GM21717 (cell line): ENCODE measurements at regions not wholly inside any gene's neighbourhood (a gene's known extent, or its start where the extent isn't known, plus 50 kb on each side); places are given as distances from the start of the nearest gene placed in this dataset.
"Not testable (repeated sequence)": the region's sequence is repeated elsewhere in the genome, so short reads cannot be mapped to it uniquely, and the experiment has no call there.

Source experiments
- ATAC-seq: cut with Tn5 transposase; IDR thresholded peaks from one replicate; pipeline ENCODE4 v1.9.1; 2021; ENCODE audit warnings: mild to moderate bottlenecking, moderate library complexity; ENCODE audit not compliant: unreplicated experiment

GRCh38 chr10:109022417-109023049 lies 900.8 kb downstream of the XPNPEP1 start:
- no peak for ATAC-seq

- ATAC-seq = no peak
Measured at GRCh38 chr10:109019001-109019424, 904.3 kb downstream of the XPNPEP1 start.

GRCh38 chr10:109007514-109007913 lies 915.8 kb downstream of the XPNPEP1 start:
- ATAC-seq = no peak

GRCh38 chr10:108990441-108990840 lies 932.9 kb downstream of the XPNPEP1 start:
- no peak for ATAC-seq

- ATAC-seq = no peak
Measured at GRCh38 chr10:108989976-108990375, 933.3 kb downstream of the XPNPEP1 start.

GRCh38 chr10:108982159-108982558 lies 941.2 kb downstream of the XPNPEP1 start:
- ATAC-seq = no peak

- ATAC-seq = no peak
Measured at GRCh38 chr10:108980869-108981268, 942.4 kb downstream of the XPNPEP1 start.

- no peak for ATAC-seq
Measured at GRCh38 chr10:108975459-108976058, 947.8 kb downstream of the XPNPEP1 start.

GRCh38 chr10:108970016-108970415 lies 953.3 kb downstream of the XPNPEP1 start:
- ATAC-seq = no peak

GRCh38 chr10:108966411-108966810 lies 956.9 kb downstream of the XPNPEP1 start:
- no peak for ATAC-seq

- no peak for ATAC-seq
Measured at GRCh38 chr10:108966005-108966404, 957.3 kb downstream of the XPNPEP1 start.

GRCh38 chr10:108962172-108962571 lies 961.1 kb downstream of the XPNPEP1 start:
- no peak for ATAC-seq

GRCh38 chr10:108957681-108958080 lies 965.6 kb downstream of the XPNPEP1 start:
- ATAC-seq = no peak

GRCh38 chr10:108956149-108956548 lies 967.2 kb downstream of the XPNPEP1 start:
- ATAC-seq = no peak

GRCh38 chr10:108920029-108920428 lies 1003.3 kb downstream of the XPNPEP1 start:
- ATAC-seq = not testable (repeated sequence)

- no peak for ATAC-seq
Measured at GRCh38 chr10:108913300-108913699, 1010.0 kb downstream of the XPNPEP1 start.

GRCh38 chr10:108911814-108912541 lies 1011.3 kb downstream of the XPNPEP1 start:
- ATAC-seq = peak; percentile 61

GRCh38 chr10:108908096-108908495 lies 1015.2 kb downstream of the XPNPEP1 start:
- ATAC-seq = no peak

- no peak for ATAC-seq
Measured at GRCh38 chr10:108905821-108906220, 1017.5 kb downstream of the XPNPEP1 start.

- no peak for ATAC-seq
Measured at GRCh38 chr10:108905171-108905570, 1018.1 kb downstream of the XPNPEP1 start.

GRCh38 chr10:108904163-108904838 lies 1019.0 kb downstream of the XPNPEP1 start:
- ATAC-seq = no peak
